ENCODE measurements at regions not wholly inside any gene's neighbourhood (a gene's known extent, or its start where the extent isn't known, plus 50 kb on each side); places are given as distances from the start of the nearest gene placed in this dataset.

DNA sequence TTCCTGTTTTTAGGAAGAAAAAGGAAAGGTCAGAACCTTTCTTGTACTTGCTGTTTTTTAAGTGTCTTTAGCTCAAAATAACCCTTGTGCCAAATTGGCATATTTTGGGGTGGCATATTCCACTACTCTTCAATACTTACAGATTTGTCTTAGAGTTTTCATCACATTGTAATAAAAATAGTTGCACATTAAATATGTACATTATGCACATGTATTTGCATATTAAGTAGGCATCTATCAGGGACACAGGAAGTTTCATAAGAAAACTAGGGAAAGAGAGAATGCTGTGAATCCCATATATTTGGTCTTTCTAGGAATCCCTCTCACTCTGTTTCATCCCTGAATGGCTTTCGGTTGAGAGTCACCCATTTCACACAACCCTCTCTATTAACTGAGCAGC lies 139.6 kb downstream of the LARP7 start (continued):
- TF ChIP-seq MGA (IDR thresholded peaks at IDR 0.05) (no peak), SMAD3 (CRISPR knock-in tag; conservative IDR thresholded peaks at IDR 0.05) (no peak), ZNF408 (CRISPR knock-in tag; IDR thresholded peaks at IDR 0.05; ENCODE audit: low read depth) (no peak), SMARCE1 (IDR thresholded peaks at IDR 0.05) (no peak), NRF1 (conservative IDR thresholded peaks at IDR 0.05 in 1 of 2, IDR thresholded peaks at IDR 0.05 in 1 of 2) (no peak)
- TF ChIP-seq, protein P1, sequence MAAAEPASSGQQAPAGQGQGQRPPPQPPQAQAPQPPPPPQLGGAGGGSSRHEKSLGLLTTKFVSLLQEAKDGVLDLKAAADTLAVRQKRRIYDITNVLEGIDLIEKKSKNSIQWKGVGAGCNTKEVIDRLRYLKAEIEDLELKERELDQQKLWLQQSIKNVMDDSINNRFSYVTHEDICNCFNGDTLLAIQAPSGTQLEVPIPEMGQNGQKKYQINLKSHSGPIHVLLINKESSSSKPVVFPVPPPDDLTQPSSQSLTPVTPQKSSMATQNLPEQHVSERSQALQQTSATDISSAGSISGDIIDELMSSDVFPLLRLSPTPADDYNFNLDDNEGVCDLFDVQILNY (CRISPR knock-in tag; IDR thresholded peaks at IDR 0.05) = no peak
